ENCODE measurements at regions not wholly inside any gene's neighbourhood (a gene's known extent, or its start where the extent isn't known, plus 50 kb on each side); places are given as distances from the start of the nearest gene placed in this dataset.

DNA sequence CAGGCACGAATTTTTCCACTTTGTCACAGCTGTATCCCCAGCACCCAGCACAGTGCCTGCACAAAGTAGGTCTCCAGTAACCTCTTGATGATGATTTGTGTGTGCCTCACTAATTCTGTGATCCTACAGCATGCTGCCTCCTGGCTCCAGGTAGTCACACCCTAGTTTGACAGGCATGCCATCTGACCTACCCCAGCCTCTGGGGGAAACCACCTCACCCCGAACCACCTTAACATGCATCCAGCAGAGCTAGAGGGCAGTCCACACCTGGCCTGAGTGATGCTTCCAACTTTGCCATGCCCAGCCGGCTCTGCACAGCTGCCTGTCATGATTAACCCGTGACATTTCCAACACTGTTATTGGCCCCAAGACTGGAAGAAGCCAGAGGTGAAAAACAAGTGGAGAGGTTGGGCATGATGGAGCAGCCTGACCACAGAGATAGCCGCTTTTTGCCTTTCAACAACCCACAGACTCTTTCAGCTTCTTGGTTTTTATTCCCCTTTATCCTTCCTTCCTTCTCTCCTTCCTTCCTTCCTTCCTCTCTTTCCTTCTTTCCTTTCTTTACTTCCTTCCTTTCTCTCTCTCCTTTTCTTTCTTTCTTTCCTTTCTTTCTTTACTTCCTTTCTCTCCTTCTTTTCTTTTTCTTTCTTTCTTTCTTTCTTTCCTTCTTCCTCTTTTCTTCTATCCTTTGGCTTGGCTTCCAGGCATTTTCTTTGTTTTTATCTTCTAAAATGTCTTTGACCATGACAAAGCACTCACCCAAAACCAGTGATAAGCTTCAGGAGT lies 294.4 kb upstream of the SIX2 start:
- TF ChIP-seq CTCF (IDR thresholded peaks at IDR 0.05; ENCODE audit: low read depth, low read length, missing control alignments), result no peak
- no peak overlapping the region for H3K4me3 ChIP-seq (replicated peaks; ENCODE audit: low read depth, low read length)
- no peak for DNase-seq (ENCODE audit: extremely low read depth, low read depth)

DNA sequence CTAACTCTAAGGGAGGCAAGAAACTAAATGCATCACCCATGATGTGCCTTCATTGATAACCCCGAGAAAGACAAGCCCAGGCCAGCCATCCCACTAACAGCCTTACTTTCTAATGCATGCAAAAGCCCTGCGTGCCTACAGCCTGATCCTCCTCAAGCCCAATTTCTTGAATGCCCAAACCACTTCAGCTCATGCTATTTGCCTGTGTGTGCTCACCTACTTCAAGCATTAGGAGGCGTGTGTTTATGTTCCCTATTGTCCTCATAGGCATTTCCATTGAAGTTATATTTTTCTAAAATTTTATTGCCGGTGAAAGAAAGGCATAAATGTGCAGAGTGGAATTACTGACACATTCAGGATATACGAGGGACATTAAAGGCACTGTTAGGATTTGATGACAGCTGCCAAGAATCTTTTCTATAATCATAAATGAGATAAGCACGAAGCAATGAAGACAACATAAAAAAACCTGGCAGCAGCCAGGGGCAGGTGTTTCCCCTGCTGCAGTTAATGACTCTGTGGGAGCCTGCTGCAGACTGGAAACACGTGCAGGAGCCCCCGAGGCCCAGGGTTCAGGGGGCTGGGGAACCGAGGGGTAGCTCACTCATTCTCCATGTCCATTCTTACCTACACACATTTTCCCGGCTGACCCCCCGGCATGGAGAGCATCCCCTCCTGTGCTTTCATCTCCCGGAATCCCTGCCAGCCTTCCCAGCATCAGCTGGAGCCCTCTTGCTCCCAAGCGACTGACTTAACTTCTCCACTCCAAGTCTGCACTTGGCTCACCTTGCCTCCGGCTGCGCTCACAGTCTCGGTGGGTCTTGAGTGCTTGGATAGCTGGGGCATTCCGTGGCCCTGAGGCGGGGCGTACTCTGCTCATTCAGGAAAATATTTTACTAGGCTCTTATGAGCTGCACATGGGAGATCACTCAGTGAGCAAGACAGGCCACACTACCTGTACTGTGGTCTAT lies 292.3 kb upstream of the SIX2 start:
- no peak for TF ChIP-seq CTCF (IDR thresholded peaks at IDR 0.05; ENCODE audit: low read depth, low read length, missing control alignments)
- no peak for DNase-seq (ENCODE audit: extremely low read depth, low read depth)
- H3K4me3 ChIP-seq (replicated peaks; ENCODE audit: low read depth, low read length), result no peak overlapping the region

DNA sequence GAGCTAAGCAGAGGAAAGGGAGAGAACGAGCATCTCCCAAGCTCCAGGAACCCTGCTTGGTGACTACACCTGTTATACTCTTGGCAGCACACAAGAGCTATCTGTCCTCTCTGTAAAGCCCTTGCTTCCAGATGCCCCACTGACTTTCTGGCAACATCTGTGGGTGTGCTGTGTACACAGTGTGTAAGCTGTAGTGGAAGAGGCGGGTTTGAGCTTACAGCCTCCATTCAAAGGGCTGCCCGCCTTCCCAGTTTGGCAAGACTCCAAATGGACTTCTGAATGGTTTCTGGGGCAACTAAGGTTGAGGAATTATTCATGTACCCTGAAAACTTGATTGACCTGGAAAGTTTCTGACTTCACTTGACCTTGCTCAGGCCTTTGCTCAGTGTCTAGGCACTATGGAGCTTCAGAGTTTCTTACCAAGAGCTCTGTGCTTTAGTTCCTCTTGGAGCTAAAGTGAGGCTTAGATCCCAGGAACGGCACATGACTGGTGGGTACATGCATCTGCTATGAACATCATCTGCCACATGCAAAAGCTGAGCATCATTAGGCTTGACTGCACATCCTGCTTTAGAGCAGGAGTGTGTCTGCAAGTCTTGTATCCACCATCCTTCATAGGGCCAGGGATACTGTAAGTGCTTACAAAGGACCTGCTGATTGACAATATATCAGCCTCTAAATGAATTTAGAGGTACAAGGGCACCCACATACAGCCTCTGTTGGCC lies 290.9 kb upstream of the SIX2 start:
- DNase-seq (ENCODE audit: extremely low read depth, low read depth), result no peak

GRCh38 chr2:45299361-45299760 lies 290.1 kb upstream of the SIX2 start:
- no peak overlapping the region for H3K4me3 ChIP-seq (replicated peaks; ENCODE audit: low read depth, low read length)
- no peak for DNase-seq (ENCODE audit: extremely low read depth, low read depth)
- no peak for TF ChIP-seq CTCF (IDR thresholded peaks at IDR 0.05; ENCODE audit: low read depth, low read length, missing control alignments)

More for the DNA sequence above, 290.9 kb upstream of the SIX2 start:
- no peak overlapping the region for H3K4me3 ChIP-seq (replicated peaks; ENCODE audit: low read depth, low read length)
- TF ChIP-seq CTCF (IDR thresholded peaks at IDR 0.05; ENCODE audit: low read depth, low read length, missing control alignments), result no peak

GRCh38 chr2:45293182-45293581 lies 283.9 kb upstream of the SIX2 start:
- TF ChIP-seq CTCF (IDR thresholded peaks at IDR 0.05; ENCODE audit: low read depth, low read length, missing control alignments), result no peak
- DNase-seq (ENCODE audit: extremely low read depth, low read depth), result no peak

GRCh38 chr2:45291296-45291701 lies 282.0 kb upstream of the SIX2 start:
- no peak for TF ChIP-seq CTCF (IDR thresholded peaks at IDR 0.05; ENCODE audit: low read depth, low read length, missing control alignments)
- no peak overlapping the region for H3K4me3 ChIP-seq (replicated peaks; ENCODE audit: low read depth, low read length)
- DNase-seq (ENCODE audit: extremely low read depth, low read depth), result no peak

More at GRCh38 chr2:45293182-45293581, 283.9 kb upstream of the SIX2 start:
- H3K4me3 ChIP-seq (replicated peaks; ENCODE audit: low read depth, low read length), result no peak overlapping the region
